ENCODE measurements at regions not wholly inside any gene's neighbourhood (a gene's known extent, or its start where the extent isn't known, plus 50 kb on each side); places are given as distances from the start of the nearest gene placed in this dataset.
A peak's percentile ranks its signal among the peaks of the same experiment; 100 is the strongest.
"Not testable (repeated sequence)": the region's sequence is repeated elsewhere in the genome, so short reads cannot be mapped to it uniquely, and the experiment has no call there.

DNA sequence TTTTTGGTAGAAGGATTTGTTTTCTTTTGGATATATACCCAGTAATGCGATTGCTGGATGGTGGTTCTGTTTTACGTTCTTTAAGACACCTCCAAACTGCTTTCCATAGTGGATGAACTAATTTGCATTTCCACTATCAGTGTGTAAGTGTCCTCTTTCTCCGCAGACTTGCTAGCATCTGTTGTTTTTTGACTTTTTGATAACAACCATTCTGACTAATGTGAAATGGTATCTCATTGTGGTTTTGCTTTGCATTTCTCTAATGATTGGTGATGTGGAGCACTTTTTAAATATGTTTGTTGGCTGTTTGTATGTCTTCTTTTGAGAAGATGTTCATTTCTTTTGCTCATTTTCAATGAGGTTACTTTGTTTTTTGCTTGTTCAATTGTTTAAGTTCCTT is 260.9 kb upstream of the CWC22 start:
- TF ChIP-seq POLR2A (IDR thresholded peaks at IDR 0.05; ENCODE audit: low read depth, low read length) = no peak
- DNase-seq (ENCODE audit: insufficient read length, low spot score) = no peak
- no peak for FAIRE-seq

DNA sequence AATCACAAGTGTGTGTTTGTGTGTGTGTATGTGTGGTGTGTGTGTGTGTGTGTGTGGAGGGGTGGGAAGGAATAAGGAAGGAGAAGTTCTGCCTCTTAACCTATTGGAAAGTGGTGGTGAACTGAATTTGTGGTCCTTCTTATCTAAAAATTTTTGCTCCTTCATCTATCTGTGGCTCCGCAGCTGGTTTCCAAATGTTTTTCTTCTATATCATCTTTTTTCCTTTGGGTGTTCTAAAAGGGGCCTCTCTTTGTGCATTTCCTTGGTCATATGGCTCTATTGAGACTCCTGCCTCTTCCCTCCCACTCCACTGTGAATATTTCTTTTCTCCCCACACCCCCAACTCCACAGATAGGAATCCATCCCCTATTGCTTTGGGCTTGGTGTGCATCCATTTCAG is 254.9 kb upstream of the CWC22 start:
- FAIRE-seq = no peak

DNA sequence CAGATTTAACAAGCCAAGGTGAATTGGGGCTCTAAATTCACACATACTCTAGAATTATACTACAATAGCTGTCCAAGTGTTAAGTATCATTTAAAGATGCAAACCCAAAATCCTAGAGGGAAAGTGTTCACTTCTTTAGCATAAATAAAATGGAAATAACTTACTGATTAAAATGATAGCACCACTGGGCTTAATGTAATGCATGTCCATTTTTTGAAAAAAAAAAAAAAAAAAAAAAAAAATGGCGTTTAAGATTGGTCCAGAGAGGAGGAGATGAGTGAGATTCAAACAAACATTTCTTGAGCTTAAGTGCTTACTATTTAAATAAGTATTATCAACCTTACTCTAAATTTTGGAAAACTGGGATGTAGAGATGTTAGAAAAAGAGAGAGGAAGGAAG is 251.5 kb upstream of the CWC22 start:
- FAIRE-seq (no peak), DNase-seq (ENCODE audit: insufficient read length, low spot score) (no peak)
- TF ChIP-seq POLR2A (IDR thresholded peaks at IDR 0.05; ENCODE audit: low read depth, low read length) = no peak

More for the DNA sequence above, 254.9 kb upstream of the CWC22 start:
- DNase-seq (ENCODE audit: insufficient read length, low spot score) = no peak
- no peak for TF ChIP-seq POLR2A (IDR thresholded peaks at IDR 0.05; ENCODE audit: low read depth, low read length)

DNA sequence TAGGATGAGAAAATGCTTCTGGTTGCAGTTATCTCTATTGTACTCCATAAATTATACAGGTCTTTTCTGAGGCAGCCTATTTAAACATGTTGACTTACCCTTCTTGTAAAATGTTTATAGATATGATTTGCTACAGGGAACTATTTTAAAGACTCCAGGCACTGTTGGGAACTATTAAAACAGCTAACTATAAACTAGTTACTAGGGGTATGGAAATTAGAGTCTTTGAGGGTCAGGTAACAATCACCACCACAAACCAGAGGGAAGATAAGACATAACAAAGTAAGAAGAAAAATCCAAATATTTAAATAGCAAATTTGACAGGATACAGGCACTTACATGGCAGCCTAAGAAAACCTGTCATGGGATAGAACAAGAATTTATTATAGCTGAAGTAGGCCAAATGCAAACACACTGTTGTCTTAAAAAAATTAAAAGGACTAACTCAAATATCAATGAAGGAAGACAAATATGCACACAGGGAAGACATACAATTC is 251.0 kb upstream of the CWC22 start:
- no peak for DNase-seq (ENCODE audit: insufficient read length, low spot score)
- no peak for TF ChIP-seq POLR2A (IDR thresholded peaks at IDR 0.05; ENCODE audit: low read depth, low read length)
- no peak for FAIRE-seq

DNA sequence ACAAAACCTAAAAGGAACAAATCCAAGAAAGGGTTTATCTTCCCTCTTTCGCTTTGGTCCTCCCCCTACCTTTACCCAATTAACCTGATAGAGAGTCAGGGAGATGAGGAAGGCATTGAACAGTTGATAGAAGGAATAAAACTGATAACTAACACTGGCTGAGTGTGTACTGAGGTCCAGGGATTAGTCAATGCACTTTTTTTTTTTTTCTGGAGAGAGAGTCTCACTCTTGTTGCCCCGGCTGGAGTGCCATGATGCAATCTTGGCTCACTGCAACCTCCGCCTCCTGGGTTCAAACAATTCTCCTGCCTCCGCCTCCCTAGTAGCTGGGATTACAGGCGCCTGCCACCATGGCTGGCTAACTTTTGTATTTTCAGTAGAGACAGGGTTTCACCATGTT is 250.2 kb upstream of the CWC22 start:
- no peak for TF ChIP-seq POLR2A (IDR thresholded peaks at IDR 0.05; ENCODE audit: low read depth, low read length)
- DNase-seq (ENCODE audit: insufficient read length, low spot score) (no peak), FAIRE-seq (no peak)

DNA sequence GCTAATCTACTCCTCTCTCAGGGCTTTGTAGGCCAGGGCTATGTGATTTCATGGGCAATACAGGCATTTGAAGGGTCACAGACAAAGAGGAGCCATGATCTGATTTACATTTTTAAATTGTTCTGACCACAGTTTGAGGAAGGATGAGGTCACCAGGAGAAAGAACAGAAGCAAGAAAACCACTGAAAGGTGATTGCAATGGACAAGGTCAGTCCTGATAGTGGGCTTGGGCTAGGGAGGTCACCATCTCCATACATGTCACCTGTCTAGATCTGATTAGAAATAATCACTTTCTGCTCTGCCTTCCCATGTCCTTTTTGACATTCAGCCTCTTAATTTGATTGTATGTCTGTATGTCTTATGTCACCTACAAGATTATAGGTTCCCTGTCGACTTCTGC is 248.9 kb upstream of the CWC22 start:
- no peak for TF ChIP-seq POLR2A (IDR thresholded peaks at IDR 0.05; ENCODE audit: low read depth, low read length)
- no peak for DNase-seq (ENCODE audit: insufficient read length, low spot score)
- no peak for FAIRE-seq

DNA sequence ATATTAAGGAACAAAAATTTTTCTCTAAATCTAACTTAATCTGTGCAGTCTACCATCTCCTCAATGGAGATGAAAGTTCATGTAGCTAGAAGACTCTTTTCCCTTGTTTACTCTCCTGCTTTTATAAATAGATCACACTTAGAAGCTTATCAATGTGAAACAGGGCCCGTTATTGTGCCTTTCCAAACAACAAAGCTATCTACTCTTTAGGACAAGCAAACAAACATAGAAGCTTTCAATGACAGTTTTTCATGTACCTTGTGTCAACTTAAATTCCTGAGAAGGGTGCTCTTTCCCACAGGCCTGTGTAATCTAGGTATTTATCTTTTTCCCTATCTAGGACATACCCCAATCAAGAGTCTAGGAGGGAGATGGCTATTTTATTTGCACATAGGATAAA is 247.8 kb upstream of the CWC22 start:
- DNase-seq (ENCODE audit: insufficient read length, low spot score) (no peak), FAIRE-seq (no peak)
- no peak for TF ChIP-seq POLR2A (IDR thresholded peaks at IDR 0.05; ENCODE audit: low read depth, low read length)

DNA sequence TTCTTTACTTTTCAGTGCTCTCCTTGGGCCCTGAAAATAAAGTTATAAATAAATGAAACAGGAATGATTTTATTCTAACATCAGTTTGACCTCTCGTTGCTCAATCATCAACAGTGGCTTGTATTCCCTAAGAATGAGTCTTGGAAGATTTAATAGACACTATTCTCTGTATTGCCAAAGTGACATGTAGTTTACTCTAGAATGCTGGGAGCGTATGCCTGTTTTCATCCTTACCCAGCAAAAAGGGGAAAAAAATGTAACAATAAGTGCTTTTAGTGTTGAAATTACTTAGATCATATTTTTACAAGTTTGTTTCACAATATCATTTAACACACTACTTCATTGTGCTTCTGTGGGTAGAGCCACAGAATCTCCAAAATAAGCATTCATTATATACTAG is 240.6 kb upstream of the CWC22 start:
- TF ChIP-seq POLR2A (IDR thresholded peaks at IDR 0.05; ENCODE audit: low read depth, low read length) = no peak
- no peak for DNase-seq (ENCODE audit: insufficient read length, low spot score)
- FAIRE-seq = no peak

DNA sequence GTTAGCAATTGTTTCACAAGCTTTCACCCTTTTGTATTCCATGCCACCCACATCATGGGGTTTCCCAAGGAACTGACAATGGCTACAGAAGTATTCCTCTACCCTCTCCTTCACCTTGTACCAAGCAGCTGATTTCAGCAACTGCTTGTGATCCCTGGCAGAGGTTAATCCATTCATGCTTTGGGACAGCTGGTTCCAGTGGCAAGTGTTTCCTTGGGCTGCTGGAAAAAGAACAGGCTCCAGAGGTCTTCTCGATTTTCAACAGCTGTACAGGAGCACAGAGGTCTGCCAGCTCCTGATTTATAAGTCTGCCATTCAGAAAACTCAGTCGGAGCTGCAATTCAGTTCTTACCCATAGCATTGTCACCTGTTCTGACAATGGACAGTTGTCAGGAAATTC is 239.2 kb upstream of the CWC22 start:
- DNase-seq (ENCODE audit: insufficient read length, low spot score) (no peak), FAIRE-seq (no peak)
- TF ChIP-seq POLR2A (IDR thresholded peaks at IDR 0.05; ENCODE audit: low read depth, low read length) = no peak

DNA sequence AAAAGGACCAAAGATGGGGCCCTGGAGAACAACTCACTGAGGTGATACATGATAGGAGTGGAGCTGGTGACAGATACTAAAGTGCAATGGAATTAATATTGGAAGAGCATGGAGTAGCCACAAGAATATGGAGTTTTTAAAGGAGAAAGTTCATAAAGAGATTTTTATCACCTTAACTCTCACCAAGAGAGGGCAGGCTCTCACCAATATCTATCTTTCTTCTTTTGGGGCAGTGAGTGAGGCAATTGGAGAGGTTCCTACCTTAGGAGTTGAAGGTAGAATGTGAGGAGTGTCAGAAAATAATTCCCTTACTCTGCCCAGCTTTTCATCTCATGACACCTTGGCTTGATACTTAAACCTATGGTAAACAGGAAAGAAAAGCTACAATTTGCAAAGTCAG is 233.7 kb upstream of the CWC22 start:
- FAIRE-seq (peak; percentile 65), DNase-seq (ENCODE audit: insufficient read length, low spot score) (no peak)
- no peak for TF ChIP-seq POLR2A (IDR thresholded peaks at IDR 0.05; ENCODE audit: low read depth, low read length)

DNA sequence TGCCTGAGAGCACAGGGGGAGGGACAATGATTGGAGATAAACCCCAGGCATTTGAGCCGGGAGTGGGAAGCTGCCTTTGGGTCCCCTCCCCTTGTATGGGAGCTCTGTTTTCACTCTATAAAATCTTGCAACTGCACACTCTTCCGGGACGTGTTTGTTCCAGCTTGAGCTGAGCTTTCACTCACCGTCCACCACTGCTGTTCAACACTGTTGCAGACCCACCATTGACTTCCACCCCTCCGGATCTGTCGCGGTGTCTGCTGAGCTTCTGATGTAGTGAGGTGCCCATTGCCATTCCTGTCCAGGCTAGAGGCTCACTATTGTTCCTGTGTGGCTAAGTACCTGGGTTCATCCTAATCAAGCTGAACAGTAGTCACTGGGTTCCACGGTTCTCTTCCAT is 231.6 kb upstream of the CWC22 start:
- FAIRE-seq (no peak), DNase-seq (ENCODE audit: insufficient read length, low spot score) (no peak)
- TF ChIP-seq POLR2A (IDR thresholded peaks at IDR 0.05; ENCODE audit: low read depth, low read length) = no peak

DNA sequence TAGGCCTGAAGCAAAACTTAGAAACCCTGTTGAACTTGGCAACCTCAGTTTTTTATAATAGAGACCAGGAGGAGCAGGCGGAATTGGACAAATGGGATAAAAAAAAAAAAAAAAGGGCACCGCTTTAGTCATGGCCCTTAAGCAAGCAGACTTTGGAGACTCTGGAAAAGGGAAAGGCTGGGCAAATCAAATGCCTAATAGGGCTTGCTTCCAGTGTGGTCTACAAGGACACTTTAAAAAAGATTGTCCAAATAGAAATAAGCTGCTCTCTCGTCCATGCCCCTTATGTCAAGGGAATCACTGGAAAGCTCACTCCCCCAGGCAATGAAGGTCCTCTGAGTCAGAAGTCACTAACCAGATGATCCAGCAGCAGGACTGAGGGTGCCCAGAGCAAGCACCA is 229.0 kb upstream of the CWC22 start:
- not testable (repeated sequence) for FAIRE-seq; DNase-seq (ENCODE audit: insufficient read length, low spot score)

DNA sequence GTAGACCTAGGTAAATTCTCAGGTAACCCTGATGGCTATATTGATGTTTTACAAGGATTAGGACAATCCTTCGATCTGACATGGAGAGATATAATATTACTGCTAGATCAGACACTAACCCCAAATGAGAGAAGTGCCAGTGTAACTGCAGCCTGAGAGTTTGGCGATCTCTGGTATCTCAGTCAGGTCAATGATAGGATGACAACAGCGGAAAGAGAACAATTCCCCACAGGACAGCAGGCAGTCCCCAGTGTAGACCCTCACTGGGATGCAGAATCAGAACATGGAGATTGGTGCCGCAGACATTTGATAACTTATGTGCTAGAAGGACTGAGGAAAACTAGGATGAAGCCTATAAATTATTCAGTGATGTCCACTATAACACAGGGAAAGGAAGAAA is 228.4 kb upstream of the CWC22 start:
- not testable (repeated sequence) for FAIRE-seq; DNase-seq (ENCODE audit: insufficient read length, low spot score)

DNA sequence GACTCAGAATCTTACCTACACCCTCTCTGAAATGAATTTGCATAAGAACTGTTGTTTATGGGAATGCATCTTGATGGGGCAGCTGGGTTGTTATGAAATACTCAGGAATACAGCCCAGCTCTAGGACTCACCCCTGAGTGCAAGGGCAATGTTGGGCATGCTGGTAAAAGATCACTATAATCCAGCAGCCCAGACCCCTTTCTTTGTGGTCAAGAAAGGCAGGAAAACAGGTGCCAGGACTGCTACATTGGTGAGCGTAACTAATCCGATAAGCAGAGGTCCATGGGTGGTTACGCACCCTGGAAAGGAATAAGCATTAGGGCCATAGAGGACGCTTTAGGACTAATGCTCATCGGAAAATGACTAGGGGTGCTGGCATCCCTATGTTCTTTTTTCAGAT is 227.9 kb upstream of the CWC22 start:
- not testable (repeated sequence) for DNase-seq (ENCODE audit: insufficient read length, low spot score); FAIRE-seq

DNA sequence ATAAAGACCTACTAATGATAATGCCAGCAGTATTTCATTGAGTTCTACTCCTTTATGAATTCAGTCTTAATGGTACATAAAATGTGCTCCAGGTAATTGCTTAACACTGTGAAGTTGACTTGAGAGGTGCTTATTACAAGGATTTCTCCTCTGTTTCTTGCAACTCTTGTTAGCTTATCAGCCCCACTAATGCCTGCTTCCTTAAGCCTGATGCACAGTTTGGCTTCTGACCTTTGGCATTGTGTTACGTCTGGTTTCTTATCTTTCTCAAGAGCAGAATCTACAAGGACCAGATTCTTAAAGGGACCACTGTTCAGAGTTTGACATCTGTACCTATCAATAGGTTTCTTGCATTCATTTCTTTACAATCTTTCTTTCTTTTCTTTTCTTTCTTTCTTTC is 223.9 kb upstream of the CWC22 start:
- FAIRE-seq (no peak), DNase-seq (ENCODE audit: insufficient read length, low spot score) (no peak)
- TF ChIP-seq POLR2A (IDR thresholded peaks at IDR 0.05; ENCODE audit: low read depth, low read length) = no peak

DNA sequence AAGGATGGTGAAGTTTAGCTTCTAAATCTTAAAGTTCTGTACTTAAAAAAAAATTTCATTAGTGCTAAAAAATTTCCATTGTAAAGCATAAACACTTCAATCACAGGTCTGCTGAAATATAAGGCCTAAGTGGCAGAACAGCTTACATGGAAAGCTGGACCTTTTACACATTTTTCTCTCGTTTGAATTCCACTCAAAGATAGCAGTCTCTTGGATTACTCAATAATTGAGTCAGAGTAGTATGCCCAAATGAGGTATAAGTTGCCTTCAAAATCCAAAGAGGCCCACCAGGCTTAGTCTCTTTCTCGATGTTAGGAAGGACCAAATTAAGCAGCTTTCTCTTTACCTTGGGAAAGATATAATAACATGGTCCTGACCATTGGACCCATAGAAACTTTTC is 220.4 kb upstream of the CWC22 start:
- no peak for TF ChIP-seq POLR2A (IDR thresholded peaks at IDR 0.05; ENCODE audit: low read depth, low read length)
- DNase-seq (ENCODE audit: insufficient read length, low spot score) (no peak), FAIRE-seq (no peak)

Data from H54 (cell line).